HG03558 (cell line): ENCODE measurements at regions not wholly inside any gene's neighbourhood (a gene's known extent, or its start where the extent isn't known, plus 50 kb on each side); places are given as distances from the start of the nearest gene placed in this dataset.

Experiments used
- ATAC-seq: cut with Tn5 transposase; IDR thresholded peaks from one replicate; pipeline ENCODE4 v1.9.1; 2021; ENCODE audit warnings: moderate number of reproducible peaks; ENCODE audit not compliant: unreplicated experiment; ENCODE audit errors: extremely low read depth

DNA sequence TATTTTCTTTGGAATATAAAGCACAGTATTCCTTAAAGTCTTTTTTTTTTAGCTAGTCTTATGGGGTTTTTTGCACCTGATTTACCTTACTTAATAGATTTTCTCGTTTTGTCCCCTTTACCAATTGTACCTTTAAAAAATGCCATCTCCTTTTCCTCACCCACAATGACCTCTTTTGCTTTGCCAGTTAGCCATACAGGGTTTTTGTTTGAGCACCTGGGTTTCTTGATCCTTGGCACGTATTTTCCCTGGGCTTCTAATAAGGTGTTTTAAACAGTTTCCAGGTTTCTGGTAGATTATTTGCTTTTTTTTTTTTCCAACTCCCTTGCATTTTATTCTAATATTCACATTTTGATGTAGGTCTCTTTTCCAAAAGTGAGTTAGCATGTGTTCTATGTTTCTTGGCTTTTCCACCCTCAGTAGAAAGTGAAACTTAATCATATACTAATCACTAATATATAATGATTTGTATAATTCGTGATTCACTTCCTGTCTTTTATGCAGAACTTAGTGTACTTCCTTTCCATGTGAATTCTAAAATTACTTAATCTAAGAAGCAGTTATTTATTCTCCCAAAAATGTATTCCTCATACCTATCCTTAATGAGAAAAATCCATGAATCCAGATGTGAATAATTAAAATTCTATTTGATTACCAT, 673.9 kb upstream of the RGMB start:
- ATAC-seq = no peak

DNA sequence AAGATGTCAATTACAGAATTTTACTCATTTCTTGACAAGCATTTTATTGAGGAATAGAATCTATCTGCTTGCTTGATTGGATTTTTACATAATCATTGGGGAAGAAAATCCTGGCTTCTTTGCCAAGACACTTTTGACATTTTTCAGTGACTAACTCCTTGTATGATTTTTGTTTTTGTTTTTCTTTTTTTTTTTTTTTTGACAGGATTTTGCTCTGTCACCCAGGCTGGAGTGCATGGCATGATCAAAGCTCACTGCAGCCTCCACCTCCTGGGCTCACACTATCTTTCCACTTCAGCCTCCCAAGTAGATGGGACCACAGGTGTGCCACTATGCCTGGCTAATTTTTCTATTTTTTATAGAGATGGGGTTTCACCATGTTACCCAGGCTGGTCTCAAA, 672.3 kb upstream of the RGMB start:
- no peak for ATAC-seq

DNA sequence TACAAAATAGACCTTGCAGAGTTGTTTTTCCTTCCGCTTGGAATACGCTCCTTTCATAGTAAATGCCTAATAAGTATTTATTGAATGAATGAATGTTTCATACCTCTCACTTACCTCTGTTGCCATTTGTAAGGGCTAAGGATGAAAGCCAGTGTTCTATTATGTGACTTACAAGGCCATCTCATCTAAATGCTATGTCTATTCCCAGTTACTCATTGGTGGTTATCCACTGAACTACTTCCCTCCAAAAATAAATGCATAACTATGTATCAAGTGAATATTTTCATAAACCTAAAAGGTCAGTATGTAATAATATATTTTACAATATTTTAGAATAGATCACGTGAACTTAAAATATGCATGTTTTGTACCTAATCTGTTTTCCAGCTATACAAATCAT, 670.5 kb upstream of the RGMB start:
- no peak for ATAC-seq

DNA sequence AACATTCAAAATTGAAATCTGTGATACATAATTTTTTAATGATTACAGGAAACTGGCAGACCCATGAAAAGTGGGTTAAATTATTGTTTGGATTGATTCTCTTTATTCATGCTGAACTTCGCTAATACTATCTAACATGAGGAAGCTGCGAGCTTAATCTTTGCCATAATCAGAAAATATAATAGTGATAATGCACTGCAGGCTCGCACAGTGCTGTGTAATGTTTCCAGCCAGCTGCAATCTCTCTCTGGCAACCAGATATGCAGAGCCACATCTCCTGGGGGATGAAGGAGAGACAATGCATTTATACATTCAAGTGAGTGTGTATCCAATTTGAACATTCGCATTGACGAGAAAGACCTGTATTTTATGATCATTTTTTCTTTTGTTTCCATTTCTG, 669.7 kb upstream of the RGMB start:
- no peak for ATAC-seq

DNA sequence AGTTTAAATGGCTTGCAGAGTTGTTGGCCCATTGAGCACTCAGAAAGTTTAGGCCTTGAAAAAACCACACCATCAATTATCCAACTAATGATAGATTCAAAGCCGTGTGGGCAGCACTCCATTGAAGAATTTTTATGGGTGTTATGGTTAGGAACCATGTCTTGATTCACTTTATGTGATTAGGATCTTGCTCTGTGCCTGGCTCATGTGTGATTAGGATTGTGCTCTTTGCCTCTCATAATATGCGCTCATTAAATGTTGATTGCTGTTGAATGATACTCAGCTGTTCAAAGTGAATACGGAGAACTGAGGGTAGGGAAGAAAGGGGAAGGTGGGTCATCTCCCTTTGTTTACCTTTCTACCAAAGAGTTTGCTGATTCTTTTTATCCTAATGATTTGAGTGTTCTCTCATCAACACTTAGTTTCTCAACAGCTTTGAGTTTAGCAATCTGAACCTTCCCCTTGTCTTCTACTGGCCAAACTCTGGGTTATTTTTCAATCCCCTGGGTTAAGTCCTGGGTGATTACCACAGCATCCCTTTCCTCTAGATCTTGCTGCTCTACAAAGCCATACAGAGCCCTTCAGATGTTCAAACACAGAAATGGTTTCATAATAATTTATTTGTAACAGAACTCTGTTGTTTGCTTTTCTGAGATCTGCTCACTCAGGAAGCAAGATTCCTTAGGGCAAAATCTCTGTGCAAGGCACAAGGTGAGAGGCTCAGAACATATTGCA, 668.8 kb upstream of the RGMB start:
- no peak for ATAC-seq

DNA sequence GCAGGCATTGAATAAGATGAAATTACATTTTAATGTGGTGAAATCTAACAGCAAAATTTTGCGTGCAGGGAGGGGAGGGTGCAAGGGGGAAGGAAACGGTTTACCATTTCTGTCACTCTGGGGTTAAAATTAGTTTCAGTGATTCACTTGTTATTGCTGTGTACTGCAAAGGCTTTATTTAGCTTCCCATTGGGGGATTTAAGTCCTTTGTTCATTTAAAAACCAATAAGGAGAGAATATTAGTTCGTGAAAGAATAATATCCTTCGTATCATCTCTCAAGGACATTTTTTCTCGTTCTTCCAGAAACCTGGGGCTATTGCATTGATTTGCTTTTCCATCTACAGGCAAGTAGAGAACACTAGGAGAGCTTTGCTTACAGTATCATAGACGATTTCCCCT, 667.8 kb upstream of the RGMB start:
- no peak for ATAC-seq

GRCh38 chr5:98106116-98107031, 667.1 kb upstream of the RGMB start:
- ATAC-seq = no peak

DNA sequence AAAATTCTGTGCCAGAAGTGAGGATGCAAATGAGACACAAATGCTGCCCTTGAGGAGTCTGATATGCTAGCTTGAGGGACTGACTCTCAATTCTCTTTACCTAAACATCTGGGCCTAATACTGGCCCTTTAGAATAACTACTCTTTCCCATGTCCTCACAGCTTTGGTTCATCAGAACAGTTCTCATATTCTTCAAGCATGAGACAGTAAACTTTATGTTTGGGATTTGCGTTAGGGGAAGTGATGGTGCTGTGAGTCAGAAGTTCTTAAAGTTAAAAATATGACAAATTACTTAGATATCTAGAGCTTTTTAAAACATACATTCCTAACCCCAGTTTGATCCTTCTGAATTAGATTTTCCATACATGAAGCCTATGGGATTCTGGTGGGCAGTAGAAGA, 665.0 kb upstream of the RGMB start:
- ATAC-seq = no peak

- no peak for ATAC-seq
Measured at GRCh38 chr5:98109561-98110006, 663.9 kb upstream of the RGMB start.

- ATAC-seq = no peak
Measured at GRCh38 chr5:98110282-98110691, 663.2 kb upstream of the RGMB start.

GRCh38 chr5:98110791-98111190, 662.7 kb upstream of the RGMB start:
- ATAC-seq = no peak

GRCh38 chr5:98111686-98112085, 661.8 kb upstream of the RGMB start:
- no peak for ATAC-seq

- ATAC-seq = no peak
Measured at GRCh38 chr5:98121036-98121936, 652.2 kb upstream of the RGMB start.

GRCh38 chr5:98128271-98128670, 645.2 kb upstream of the RGMB start:
- no peak for ATAC-seq

- ATAC-seq = no peak
Measured at GRCh38 chr5:98128846-98129245, 644.6 kb upstream of the RGMB start.

- no peak for ATAC-seq
Measured at GRCh38 chr5:98130261-98131035, 643.0 kb upstream of the RGMB start.

DNA sequence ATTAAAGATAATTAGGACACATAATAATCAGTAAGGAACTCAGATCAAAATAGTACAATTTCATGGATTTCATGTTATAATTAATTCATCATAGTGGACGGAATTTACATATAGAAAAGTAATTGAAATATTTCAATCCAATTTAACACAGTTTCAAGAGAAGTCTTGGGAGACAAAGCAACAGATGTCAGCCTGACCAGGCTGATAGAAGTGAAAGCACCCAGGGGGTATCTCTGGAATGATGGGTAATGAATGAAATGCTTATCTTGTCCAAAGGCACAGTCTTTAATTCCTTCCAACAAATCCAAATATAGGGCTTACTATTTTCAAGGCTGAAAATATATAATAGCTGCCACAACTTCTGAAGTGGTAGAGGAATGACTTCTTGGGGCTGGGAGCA, 629.3 kb upstream of the RGMB start:
- no peak for ATAC-seq

- no peak for ATAC-seq
Measured at GRCh38 chr5:98144710-98145109, 628.8 kb upstream of the RGMB start.

- ATAC-seq = no peak
Measured at GRCh38 chr5:98157368-98157767, 616.1 kb upstream of the RGMB start.
